H9 (cell line): ENCODE measurements at regions not wholly inside any gene's neighbourhood (a gene's known extent, or its start where the extent isn't known, plus 50 kb on each side); places are given as distances from the start of the nearest gene placed in this dataset.

Experiments
- DNase-seq: peaks from one replicate; pipeline ENCODE4 v3.0.0-alpha.2; 2017
- H2AFZ ChIP-seq: one replicate; pipeline ENCODE4 v1.6.1; 2013; ENCODE audit warnings: mild to moderate bottlenecking, low read length, control low read depth, moderate library complexity
- H2AK5ac ChIP-seq: 2 replicates; pipeline ENCODE4 v1.6.1; 2013; ENCODE audit warnings: low read length, control low read depth, mixed read lengths; ENCODE audit not compliant: insufficient read length
- H2BK120ac ChIP-seq: one replicate; pipeline ENCODE4 v1.6.1; 2013; ENCODE audit warnings: low read depth, mild to moderate bottlenecking, low read length, control low read depth, inconsistent platforms; ENCODE audit not compliant: poor library complexity, severe bottlenecking
- H2BK12ac ChIP-seq: 2 replicates; pipeline ENCODE4 v1.6.1; 2013; ENCODE audit warnings: low read length, control low read depth, mixed read lengths, low read depth; ENCODE audit not compliant: insufficient read length
- H2BK15ac ChIP-seq: 2 replicates; pipeline ENCODE4 v1.6.1; 2013; ENCODE audit warnings: low read depth, low read length, control low read depth
- H2BK20ac ChIP-seq: one replicate; pipeline ENCODE4 v1.6.1; 2013; ENCODE audit warnings: low read depth, mild to moderate bottlenecking, low read length, control low read depth, inconsistent platforms; ENCODE audit not compliant: poor library complexity, severe bottlenecking
- H2BK5ac ChIP-seq: 2 replicates; pipeline ENCODE4 v1.6.1; 2013; ENCODE audit warnings: low read length, control low read depth, mixed read lengths; ENCODE audit not compliant: insufficient read length
- H3K14ac ChIP-seq: 2 replicates; pipeline ENCODE4 v1.6.1; 2013; ENCODE audit warnings: low read length, control low read depth; ENCODE audit not compliant: insufficient read depth
- H3K18ac ChIP-seq: 2 replicates; pipeline ENCODE4 v1.6.1; 2013; ENCODE audit warnings: low read depth, mild to moderate bottlenecking, mixed read lengths, low read length, control low read depth; ENCODE audit not compliant: insufficient read length
- H3K23ac ChIP-seq: 2 replicates; pipeline ENCODE4 v1.6.1; 2013; ENCODE audit warnings: low read length, control low read depth, mixed read lengths, low read depth; ENCODE audit not compliant: insufficient read length
- H3K23me2 ChIP-seq: 2 replicates; pipeline ENCODE4 v1.6.1; 2013; ENCODE audit warnings: low read depth, mild to moderate bottlenecking, mixed read lengths, low read length, control low read depth; ENCODE audit not compliant: insufficient read length, poor library complexity, severe bottlenecking
- H3K27ac ChIP-seq: 2 replicates; pipeline ENCODE4 v1.5.1; 2013; ENCODE audit warnings: low read length, control low read depth, mixed read lengths, low read depth; ENCODE audit not compliant: insufficient read length
- H3K27me3 ChIP-seq: 2 replicates; pipeline ENCODE4 v1.6.1; 2013; ENCODE audit warnings: low read length, control low read depth, inconsistent platforms; ENCODE audit not compliant: insufficient read depth
- H3K4ac ChIP-seq: 2 replicates; pipeline ENCODE4 v1.6.1; 2013; ENCODE audit warnings: low read depth, mild to moderate bottlenecking, control low read depth, inconsistent platforms, low read length, moderate library complexity
- H3K4me1 ChIP-seq: 2 replicates; pipeline ENCODE4 v1.6.1; 2013; ENCODE audit warnings: low read length, control low read depth, inconsistent platforms; ENCODE audit not compliant: insufficient read depth
- H3K4me2 ChIP-seq: 2 replicates; pipeline ENCODE4 v1.6.1; 2013; ENCODE audit warnings: low read length, control low read depth, mixed read lengths; ENCODE audit not compliant: insufficient read length, insufficient read depth
- H3K56ac ChIP-seq: 2 replicates; pipeline ENCODE4 v1.6.1; 2013; ENCODE audit warnings: low read depth, mild to moderate bottlenecking, mixed read lengths, low read length, control low read depth; ENCODE audit not compliant: insufficient read length
- H3K79me1 ChIP-seq: 2 replicates; pipeline ENCODE4 v1.6.1; 2013; ENCODE audit warnings: low read depth, mild to moderate bottlenecking, moderate library complexity, low read length, control low read depth, inconsistent platforms; ENCODE audit not compliant: insufficient read depth, poor library complexity, severe bottlenecking
- H3K79me2 ChIP-seq: 2 replicates; pipeline ENCODE4 v1.6.1; 2013; ENCODE audit warnings: low read length, control low read depth, inconsistent platforms; ENCODE audit not compliant: insufficient read depth
- H3K9ac ChIP-seq: 2 replicates; pipeline ENCODE4 v1.6.1; 2013; ENCODE audit warnings: low read length, control low read depth, mixed read lengths; ENCODE audit not compliant: insufficient read length; ENCODE audit errors: extremely low read depth
- H3K9me3 ChIP-seq: one replicate; pipeline ENCODE4 v1.6.1; 2013; ENCODE audit warnings: low read depth, low read length, inconsistent platforms; ENCODE audit not compliant: control insufficient read depth
- H3T11ph ChIP-seq: one replicate; pipeline ENCODE4 v1.6.1; 2013; ENCODE audit warnings: mild to moderate bottlenecking, low read length, control low read depth, inconsistent platforms
- H4K20me1 ChIP-seq: one replicate; pipeline ENCODE4 v1.6.1; 2013; ENCODE audit not compliant: control insufficient read depth, insufficient read length, insufficient read depth
- H4K5ac ChIP-seq: 2 replicates; pipeline ENCODE4 v1.6.1; 2013; ENCODE audit warnings: low read depth, mild to moderate bottlenecking, mixed read lengths, low read length, control low read depth; ENCODE audit not compliant: insufficient read length
- H4K8ac ChIP-seq: replicated peaks from 2 replicates; pipeline ENCODE4 v1.6.1; 2013; ENCODE audit warnings: low read length, control low read depth, mixed read lengths, low read depth; ENCODE audit not compliant: insufficient read length
- H4K91ac ChIP-seq: 2 replicates; pipeline ENCODE4 v1.6.1; 2013; ENCODE audit warnings: low read depth, mild to moderate bottlenecking, moderate library complexity, mixed read lengths, low read length, control low read depth; ENCODE audit not compliant: insufficient read length
- H3K27ac Mint-ChIP-seq, 3 experiments: 2 replicates in 2 of 3; 3 replicates in 1 of 3; pipeline ENCODE4 v1.8.0; 2020 to 2021; ENCODE audit warnings: mixed read lengths in 3 of 3, mild to moderate bottlenecking in 1 of 3, moderate library complexity in 1 of 3
- H3K27me3 Mint-ChIP-seq: 2 replicates; pipeline ENCODE4 v1.8.0; 2021; ENCODE audit warnings: low read depth, mild to moderate bottlenecking, moderate library complexity, mixed read lengths
- H3K36me3 Mint-ChIP-seq, 3 experiments: 2 replicates in 2 of 3; 3 replicates in 1 of 3; pipeline ENCODE4 v1.8.0; 2020 to 2021; ENCODE audit warnings: low read depth in 3 of 3, mixed read lengths in 3 of 3; ENCODE audit not compliant: insufficient read depth in 1 of 3
- H3K4me1 Mint-ChIP-seq, 2 experiments: 2 replicates each; pipeline ENCODE4 v1.8.0; 2020; ENCODE audit warnings: mixed read lengths in 2 of 2
- H3K4me3 Mint-ChIP-seq, 2 experiments: 2 replicates in 1 of 2; 3 replicates in 1 of 2; pipeline ENCODE4 v1.8.0; 2020 to 2021; ENCODE audit warnings: mild to moderate bottlenecking in 2 of 2, mixed read lengths in 2 of 2, moderate library complexity in 1 of 2
- H3K9me3 Mint-ChIP-seq, 2 experiments: 2 replicates in 1 of 2; 3 replicates in 1 of 2; pipeline ENCODE4 v1.8.0; 2020; ENCODE audit warnings: mild to moderate bottlenecking in 2 of 2, mixed read lengths in 2 of 2, moderate library complexity in 1 of 2
- WGBS: extraction: QIAGEN DNeasy Blood & Tissue Kit; methylation state at CpG from one replicate; pipeline ENCODE4 v1.1.7; 2013; ENCODE audit warnings: missing lambda C conversion rate, low lambda C conversion rate, mixed read lengths; ENCODE audit not compliant: insufficient read length; ENCODE audit errors: extremely low coverage; 5-methylcytosine and 5-hydroxymethylcytosine counted together
- TF ChIP-seq, protein P1 (sequence below): fragments of 200-600 bp; sonication (generic); conservative IDR thresholded peaks from 3 replicates; pipeline ENCODE4 v1.8.0; 2021; ENCODE audit warnings: antibody characterized with exemption, mild to moderate bottlenecking

GRCh38 chr6:47964969-47965368 lies 146.0 kb downstream of the PTCHD4 start:
- H3K4me2 ChIP-seq, result no peak overlapping the region

More at GRCh38 chr6:47964969-47965368, 146.0 kb downstream of the PTCHD4 start:
- Mint-ChIP-seq H3K4me3 (no peak overlapping the region), H3K9me3 (no peaks in the 10 kb centered on the region), H3K4me1 (no peaks in the 10 kb centered on the region), H3K27ac (no peak overlapping the region), H3K27me3 (no peaks in the 10 kb centered on the region), H3K36me3 (no peaks in the 10 kb centered on the region)
- Histone ChIP-seq H3K79me1 (no peaks in the 10 kb centered on the region), H2AK5ac (no peak overlapping the region), H3K23me2 (no peaks in the 10 kb centered on the region), H3K9ac (no peak overlapping the region), H3K79me2 (no peaks in the 10 kb centered on the region), H3K14ac (no peak overlapping the region), H2AFZ (no peak overlapping the region), H3T11ph (no peak overlapping the region), H2BK120ac (no peak overlapping the region), H2BK12ac (no peak overlapping the region), H4K91ac (no peak overlapping the region), H2BK20ac (no peak overlapping the region), H3K27ac (no peak overlapping the region), H4K8ac (no peak overlapping the region), H2BK15ac (no peak overlapping the region), H3K9me3 (no peaks in the 10 kb centered on the region), H3K56ac (no peak overlapping the region), H3K4ac (no peak overlapping the region), H4K5ac (no peak overlapping the region), H3K27me3 (no peaks in the 10 kb centered on the region), H2BK5ac (no peak overlapping the region), H3K23ac (no peak overlapping the region), H4K20me1 (no peaks in the 10 kb centered on the region), H3K4me1 (no peaks in the 10 kb centered on the region), H3K18ac (no peak overlapping the region)
- TF ChIP-seq, protein P1, sequence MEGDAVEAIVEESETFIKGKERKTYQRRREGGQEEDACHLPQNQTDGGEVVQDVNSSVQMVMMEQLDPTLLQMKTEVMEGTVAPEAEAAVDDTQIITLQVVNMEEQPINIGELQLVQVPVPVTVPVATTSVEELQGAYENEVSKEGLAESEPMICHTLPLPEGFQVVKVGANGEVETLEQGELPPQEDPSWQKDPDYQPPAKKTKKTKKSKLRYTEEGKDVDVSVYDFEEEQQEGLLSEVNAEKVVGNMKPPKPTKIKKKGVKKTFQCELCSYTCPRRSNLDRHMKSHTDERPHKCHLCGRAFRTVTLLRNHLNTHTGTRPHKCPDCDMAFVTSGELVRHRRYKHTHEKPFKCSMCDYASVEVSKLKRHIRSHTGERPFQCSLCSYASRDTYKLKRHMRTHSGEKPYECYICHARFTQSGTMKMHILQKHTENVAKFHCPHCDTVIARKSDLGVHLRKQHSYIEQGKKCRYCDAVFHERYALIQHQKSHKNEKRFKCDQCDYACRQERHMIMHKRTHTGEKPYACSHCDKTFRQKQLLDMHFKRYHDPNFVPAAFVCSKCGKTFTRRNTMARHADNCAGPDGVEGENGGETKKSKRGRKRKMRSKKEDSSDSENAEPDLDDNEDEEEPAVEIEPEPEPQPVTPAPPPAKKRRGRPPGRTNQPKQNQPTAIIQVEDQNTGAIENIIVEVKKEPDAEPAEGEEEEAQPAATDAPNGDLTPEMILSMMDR, result no peak
- no peak for DNase-seq
- WGBS, result no CpG with 5 or more reads among the region's 3 CpGs
